Smooth muscle cell of the brain vasculature (primary cell): ENCODE measurements at regions not wholly inside any gene's neighbourhood (a gene's known extent, or its start where the extent isn't known, plus 50 kb on each side); places are given as distances from the start of the nearest gene placed in this dataset.

Experiments used
- DNase-seq: peaks from one replicate; pipeline ENCODE4 v3.0.0-alpha.2; 2012; ENCODE audit warnings: low read depth, low spot score

DNA sequence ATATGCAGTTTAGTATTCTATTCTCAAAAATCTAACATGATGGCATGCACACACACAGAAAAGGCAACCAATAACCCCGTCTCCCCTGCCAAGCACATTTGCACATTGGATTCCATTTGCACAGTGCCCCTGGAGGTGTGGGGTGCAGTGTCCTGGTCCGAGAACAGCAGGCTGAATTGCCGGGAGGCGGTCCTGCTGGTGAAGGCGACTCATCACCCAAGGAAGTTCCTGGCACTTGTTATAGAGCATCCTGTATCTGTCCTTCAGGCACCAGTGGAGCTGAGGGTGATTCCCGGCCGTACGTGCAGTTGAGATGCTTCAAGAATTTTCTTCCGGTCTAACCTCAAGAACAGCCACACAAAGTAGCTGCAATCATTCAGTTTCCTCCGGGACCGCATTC lies 73.0 kb upstream of the RAB12 start:
- no peak for DNase-seq

GRCh38 chr18:8536922-8537321 lies 72.3 kb upstream of the RAB12 start:
- DNase-seq, result no peak

DNA sequence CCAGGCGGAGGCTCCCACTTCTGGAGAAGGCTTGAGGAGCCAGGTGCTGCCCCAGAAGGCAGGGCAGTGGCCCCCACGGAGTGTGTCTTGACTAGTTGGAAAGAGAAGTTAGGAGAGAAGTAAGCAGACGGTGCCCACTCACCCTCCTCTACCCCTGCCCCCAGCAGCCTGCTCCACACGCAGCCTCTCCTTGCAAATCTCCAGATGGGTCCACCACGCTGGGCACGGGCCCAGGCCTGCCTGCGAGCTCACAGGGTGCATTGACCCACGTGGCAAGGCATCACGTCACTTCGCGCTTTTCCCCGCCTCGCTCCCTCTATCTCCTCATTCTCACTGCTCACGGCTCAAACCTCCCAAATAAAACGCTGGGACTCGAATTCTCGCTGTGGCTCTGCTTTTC lies 71.8 kb upstream of the RAB12 start:
- no peak for DNase-seq

GRCh38 chr18:8538935-8539334 lies 70.3 kb upstream of the RAB12 start:
- DNase-seq, result no peak

- no peak for DNase-seq
Observed at GRCh38 chr18:8546677-8547076, 62.6 kb upstream of the RAB12 start.

GRCh38 chr18:8548186-8548585 lies 61.1 kb upstream of the RAB12 start:
- DNase-seq, result no peak

GRCh38 chr18:8549254-8549757 lies 59.9 kb upstream of the RAB12 start:
- no peak for DNase-seq

DNA sequence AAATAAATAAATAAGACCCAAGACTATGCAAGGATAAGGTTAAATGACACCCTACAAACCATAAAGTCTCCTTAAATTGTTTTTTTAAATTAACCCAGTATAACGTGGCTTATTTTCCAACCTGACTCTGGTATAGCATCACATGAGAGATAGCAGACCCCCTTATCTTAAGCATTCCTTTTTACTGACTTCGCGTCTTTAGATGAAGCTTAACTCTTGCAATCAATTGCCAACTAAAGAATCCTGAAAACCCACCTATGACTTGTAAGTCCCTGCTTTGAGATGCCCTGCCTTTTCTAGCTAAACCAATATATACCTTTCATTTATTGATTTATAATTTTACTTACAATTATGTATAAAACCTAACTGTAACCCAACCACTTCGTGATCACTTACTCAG lies 57.1 kb upstream of the RAB12 start:
- DNase-seq, result no peak

- DNase-seq, result no peak
Observed at GRCh38 chr18:8554354-8554753, 54.9 kb upstream of the RAB12 start.

DNA sequence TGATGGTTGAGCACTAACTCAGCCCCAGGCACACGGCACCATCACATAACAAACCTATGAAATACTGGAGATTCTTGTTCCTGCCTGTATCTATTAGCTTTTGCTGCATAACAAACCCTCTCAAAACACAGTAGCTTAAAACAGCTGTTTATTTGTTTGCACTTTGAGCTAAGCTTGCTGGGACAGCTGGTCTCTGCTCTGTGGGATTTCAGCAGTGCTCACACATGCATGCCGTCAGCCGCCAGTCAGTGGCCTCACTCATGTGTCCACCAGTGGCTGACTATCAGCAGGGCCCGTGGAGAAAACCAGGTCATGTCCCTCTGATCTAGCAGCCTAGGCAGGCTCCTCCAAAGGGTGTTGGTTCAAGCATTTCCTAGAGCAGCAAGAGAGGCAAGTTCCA lies 52.8 kb upstream of the RAB12 start:
- DNase-seq, result no peak
